ENCODE measurements at regions not wholly inside any gene's neighbourhood (a gene's known extent, or its start where the extent isn't known, plus 50 kb on each side); places are given as distances from the start of the nearest gene placed in this dataset.
A peak's percentile ranks its signal among the peaks of the same experiment; 100 is the strongest.

- no peak overlapping the region for H3K27ac ChIP-seq (ENCODE audit: insufficient read length, low read depth, low read length)
- no peak overlapping the region for H2BK120ac ChIP-seq (ENCODE audit: low read depth, low read length, poor library complexity, severe bottlenecking)
- H3K36me3 Mint-ChIP-seq (ENCODE audit: insufficient read depth in 1 of 3, low read depth in 3 of 3) = no peaks in the 10 kb centered on the region
- no peak overlapping the region for H3K56ac ChIP-seq (ENCODE audit: insufficient read length, low read depth, low read length)
- no peak overlapping the region for H3K4me2 ChIP-seq (ENCODE audit: insufficient read depth, insufficient read length, low read length)
- TF ChIP-seq, protein P1, sequence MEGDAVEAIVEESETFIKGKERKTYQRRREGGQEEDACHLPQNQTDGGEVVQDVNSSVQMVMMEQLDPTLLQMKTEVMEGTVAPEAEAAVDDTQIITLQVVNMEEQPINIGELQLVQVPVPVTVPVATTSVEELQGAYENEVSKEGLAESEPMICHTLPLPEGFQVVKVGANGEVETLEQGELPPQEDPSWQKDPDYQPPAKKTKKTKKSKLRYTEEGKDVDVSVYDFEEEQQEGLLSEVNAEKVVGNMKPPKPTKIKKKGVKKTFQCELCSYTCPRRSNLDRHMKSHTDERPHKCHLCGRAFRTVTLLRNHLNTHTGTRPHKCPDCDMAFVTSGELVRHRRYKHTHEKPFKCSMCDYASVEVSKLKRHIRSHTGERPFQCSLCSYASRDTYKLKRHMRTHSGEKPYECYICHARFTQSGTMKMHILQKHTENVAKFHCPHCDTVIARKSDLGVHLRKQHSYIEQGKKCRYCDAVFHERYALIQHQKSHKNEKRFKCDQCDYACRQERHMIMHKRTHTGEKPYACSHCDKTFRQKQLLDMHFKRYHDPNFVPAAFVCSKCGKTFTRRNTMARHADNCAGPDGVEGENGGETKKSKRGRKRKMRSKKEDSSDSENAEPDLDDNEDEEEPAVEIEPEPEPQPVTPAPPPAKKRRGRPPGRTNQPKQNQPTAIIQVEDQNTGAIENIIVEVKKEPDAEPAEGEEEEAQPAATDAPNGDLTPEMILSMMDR (conservative IDR thresholded peaks at IDR 0.05) = peak; percentile 80
- H3T11ph ChIP-seq (ENCODE audit: low read length) = no peak overlapping the region
- no peak overlapping the region for H2BK15ac ChIP-seq (ENCODE audit: low read depth, low read length)
- H3K4me1 Mint-ChIP-seq = 0 out of 4 replicates have a peak, but pooled peaks cover 0 to 2% of the 10 kb centered on the region in 2 experiments
- no peaks in the 10 kb centered on the region for H3K79me1 ChIP-seq (ENCODE audit: insufficient read depth, low read depth, low read length, poor library complexity, severe bottlenecking)
- H3K23me2 ChIP-seq (ENCODE audit: insufficient read length, low read depth, low read length, poor library complexity, severe bottlenecking) = no peaks in the 10 kb centered on the region
- H3K14ac ChIP-seq (ENCODE audit: insufficient read depth, low read length) = no peak overlapping the region
- no peaks in the 10 kb centered on the region for H3K4me1 ChIP-seq (ENCODE audit: insufficient read depth, low read length)
- no CpG with 5 or more reads among the region's 5 CpGs for WGBS (ENCODE audit: extremely low coverage, insufficient read length, low lambda C conversion rate)
- H2BK5ac ChIP-seq (ENCODE audit: insufficient read length, low read length) = no peak overlapping the region
- H3K23ac ChIP-seq (ENCODE audit: insufficient read length, low read depth, low read length) = no peak overlapping the region
- no peaks in the 10 kb centered on the region for H3K9me3 Mint-ChIP-seq
- no peak overlapping the region for H3K4me3 Mint-ChIP-seq
- no peaks in the 10 kb centered on the region for H3K79me2 ChIP-seq (ENCODE audit: insufficient read depth, low read length)
- no peak overlapping the region for H3K4ac ChIP-seq (ENCODE audit: low read depth, low read length)
- H2BK20ac ChIP-seq (ENCODE audit: low read depth, low read length, poor library complexity, severe bottlenecking) = no peak overlapping the region
- no peaks in the 10 kb centered on the region for H4K20me1 ChIP-seq (ENCODE audit: control insufficient read depth, insufficient read depth, insufficient read length)
- no peak overlapping the region for H2AFZ ChIP-seq (ENCODE audit: low read length)
- H3K27me3 Mint-ChIP-seq (ENCODE audit: low read depth) = peaks cover 3% of the 10 kb centered on the region
- peak; percentile 81 for DNase-seq
- H3K27me3 ChIP-seq (ENCODE audit: insufficient read depth, low read length) = no peaks in the 10 kb centered on the region
- no peak overlapping the region for H4K91ac ChIP-seq (ENCODE audit: insufficient read length, low read depth, low read length)
- H3K9me3 ChIP-seq (ENCODE audit: control insufficient read depth, low read depth, low read length) = no peaks in the 10 kb centered on the region
- H3K27ac Mint-ChIP-seq = no peak overlapping the region
- no peak overlapping the region for H4K8ac ChIP-seq (replicated peaks; ENCODE audit: insufficient read length, low read depth, low read length)
- no peak overlapping the region for H2AK5ac ChIP-seq (ENCODE audit: insufficient read length, low read length)
- no peak overlapping the region for H3K18ac ChIP-seq (ENCODE audit: insufficient read length, low read depth, low read length)
- H3K9ac ChIP-seq (ENCODE audit: extremely low read depth, insufficient read length, low read length) = no peak overlapping the region
- no peak overlapping the region for H2BK12ac ChIP-seq (ENCODE audit: insufficient read length, low read depth, low read length)
- no peak overlapping the region for H4K5ac ChIP-seq (ENCODE audit: insufficient read length, low read depth, low read length)
Measured at GRCh38 chr5:5881294-5881693, 458.8 kb downstream of the ICE1 start.
